K562 (cell line): ENCODE measurements at regions not wholly inside any gene's neighbourhood (a gene's known extent, or its start where the extent isn't known, plus 50 kb on each side); places are given as distances from the start of the nearest gene placed in this dataset.

Experiments
- ATAC-seq: fragments of 200-7000 bp; cut with Tn5 transposase; 3 replicates; pipeline ENCODE4 v1.9.1; 2020; ENCODE audit warnings: moderate library complexity
- BruUV-seq: library from RNA; stranded (reverse); fragments of 400-500 nt; replicated peaks from 2 replicates; lab custom pipeline; 2021; lab: Mats Ljungman, UMichigan
- CTCF ChIA-PET: fragments of 300-600 bp; formaldehyde crosslinking; extraction: SDS; loops from one replicate; lab custom pipeline; 2021; ENCODE audit warnings: low intra/inter-chr PET ratio; lab: Yijun Ruan, JAX
- POLR2A ChIA-PET: fragments of 300-600, 350-650 bp; sonication (Branson Sonifier 250); formaldehyde crosslinking; extraction: SDS; loops from one replicate; lab custom pipeline; 2021; ENCODE audit warnings: antibody characterized with exemption, inconsistent platforms; lab: Yijun Ruan, JAX
- DNase-seq, 4 experiments: peaks; one replicate each; pipeline versions ENCODE4 v3.0.0 to v3.0.0-alpha.2; 2011 to 2018; ENCODE audit warnings: low spot score in 3 of 4, mixed read lengths in 3 of 4; ENCODE audit errors: extremely low read depth in 1 of 4
- FAIRE-seq: peaks from 2 replicates; lab custom pipeline; 2011; peaks lifted over from hg19 to GRCh38; lab: Jason Lieb, UNC
- H2AFZ ChIP-seq: 2 replicates; pipeline ENCODE4 v1.6.0; 2011; ENCODE audit warnings: low read depth, low read length, control low read depth, inconsistent platforms
- H3K27ac ChIP-seq: fragments of 200-600 bp; 3 replicates; pipeline ENCODE4 v1.8.0; 2011; ENCODE audit warnings: low read depth, mild to moderate bottlenecking, control low read depth, inconsistent platforms, low read length, moderate library complexity, mixed read lengths; ENCODE audit errors: extremely low read depth
- H3K27me3 ChIP-seq, 2 experiments: fragments of 300-600 bp in 1 of 2; 2 replicates in 1 of 2; 3 replicates in 1 of 2; pipeline versions ENCODE4 v1.6.0 to v1.8.0; 2011; ENCODE audit warnings: inconsistent platforms in 2 of 2, low read length in 2 of 2, mild to moderate bottlenecking in 1 of 2, mixed read lengths in 1 of 2, moderate library complexity in 1 of 2; ENCODE audit not compliant: control insufficient read depth in 2 of 2, insufficient read depth in 2 of 2
- H3K36me3 ChIP-seq: fragments of 300-600 bp; 3 replicates; pipeline ENCODE4 v1.8.0; 2011; ENCODE audit warnings: mild to moderate bottlenecking, low read length, inconsistent platforms; ENCODE audit not compliant: control insufficient read depth, insufficient read depth
- H3K4me1 ChIP-seq, 2 experiments: fragments of 200-600 bp in 1 of 2; replicated peaks in 1 of 2; 2 replicates in 1 of 2; 3 replicates in 1 of 2; pipeline versions ENCODE4 v1.5.1 to v1.8.0; 2011; ENCODE audit warnings: inconsistent platforms in 2 of 2, low read length in 2 of 2, mild to moderate bottlenecking in 1 of 2, mixed read lengths in 1 of 2, moderate library complexity in 1 of 2; ENCODE audit not compliant: control insufficient read depth in 2 of 2, insufficient read depth in 2 of 2
- H3K4me2 ChIP-seq: 2 replicates; pipeline ENCODE4 v1.6.1; 2011; ENCODE audit warnings: low read length, control low read depth, inconsistent platforms, mixed read lengths; ENCODE audit not compliant: insufficient read depth
- H3K4me3 ChIP-seq: fragments of 200-600 bp; sonication (generic), shearing (Covaris generic); 2 replicates; pipeline ENCODE4 v1.5.1; 2016; ENCODE audit warnings: control low read depth, inconsistent platforms
- H3K79me2 ChIP-seq: fragments of 200-600 bp; 3 replicates; pipeline ENCODE4 v1.8.0; 2011; ENCODE audit warnings: low read length, inconsistent platforms; ENCODE audit not compliant: control insufficient read depth, insufficient read depth
- H3K9ac ChIP-seq, 2 experiments: 2 replicates each; pipeline versions ENCODE4 v1.6.0 to v1.6.1; 2011; ENCODE audit warnings: low read depth in 2 of 2, low read length in 2 of 2, control low read depth in 1 of 2, inconsistent platforms in 1 of 2, mild to moderate bottlenecking in 1 of 2, mixed read lengths in 1 of 2; ENCODE audit not compliant: insufficient read depth in 1 of 2
- H3K9me1 ChIP-seq: one replicate; pipeline ENCODE4 v1.6.0; 2011; ENCODE audit warnings: inconsistent platforms, mild to moderate bottlenecking, low read length, moderate library complexity; ENCODE audit not compliant: control insufficient read depth, insufficient read depth
- H3K9me3 ChIP-seq: replicated peaks from 2 replicates; pipeline ENCODE4 v1.5.1; 2011; ENCODE audit warnings: low read depth, low read length, inconsistent platforms; ENCODE audit not compliant: control insufficient read depth, insufficient read depth
- H4K20me1 ChIP-seq: replicated peaks from 2 replicates; pipeline ENCODE4 v1.6.1; 2011; ENCODE audit warnings: low read length, inconsistent platforms, mixed read lengths; ENCODE audit not compliant: control insufficient read depth, insufficient read depth
- CBFA2T2 ChIP-seq: fragments of 450-650 bp; conservative IDR thresholded peaks from 2 replicates; pipeline ENCODE4 v1.6.1; 2017; ENCODE audit warnings: mild to moderate bottlenecking
- CBFA2T3 ChIP-seq: fragments of 450-650 bp; IDR thresholded peaks from 2 replicates; pipeline ENCODE4 v1.6.1; 2017
- CEBPG ChIP-seq, 3 experiments: fragments of 200-800 bp in 1 of 3; sonication (Bioruptor generic) in 1 of 3; sonication (generic) in 1 of 3; formaldehyde crosslinking in 1 of 3; IDR thresholded peaks in 2 of 3; conservative IDR thresholded peaks in 1 of 3; 2 replicates each; pipeline versions ENCODE4 v1.6.1 to v1.8.0; 2016 to 2022; ENCODE audit warnings: missing compliant biosample characterization in 2 of 3, missing genetic modification characterization in 2 of 3, mild to moderate bottlenecking in 1 of 3, missing genetic modification reagents in 1 of 3
- EGR1 ChIP-seq: fragments of 450-650 bp; conservative IDR thresholded peaks from 2 replicates; pipeline ENCODE4 v1.6.1; 2017; ENCODE audit warnings: mild to moderate bottlenecking
- FOXA3 ChIP-seq, 2 experiments: fragments of 450-650 bp in 1 of 2; sonication (generic) in 1 of 2; formaldehyde crosslinking; IDR thresholded peaks in 1 of 2; conservative IDR thresholded peaks in 1 of 2; 2 replicates each; pipeline versions ENCODE4 v1.4.0 to v1.8.0; 2020 to 2022; ENCODE audit warnings: mild to moderate bottlenecking in 2 of 2, missing genetic modification reagents in 1 of 2
- TAF9B ChIP-seq: fragments of 450-650 bp; IDR thresholded peaks from 2 replicates; pipeline ENCODE4 v1.6.1; 2018; ENCODE audit warnings: mild to moderate bottlenecking; ENCODE audit not compliant: partially characterized antibody
- TSC22D4 ChIP-seq: fragments of 450-650 bp; IDR thresholded peaks from 2 replicates; pipeline ENCODE4 v1.6.1; 2016; ENCODE audit warnings: missing genetic modification characterization, missing biosample characterization, control low read depth
- WGBS: fragments of 100-300 bp; shearing (Covaris generic); methylation state at CpG from one replicate; pipeline ENCODE4 v1.1.6; 2016; ENCODE audit warnings: low coverage, mixed read lengths; ENCODE audit not compliant: insufficient coverage; ENCODE audit errors: missing lambda C conversion rate; 5-methylcytosine and 5-hydroxymethylcytosine counted together
- in situ Hi-C: fragments of 300-500 bp; cut with MboI; formaldehyde crosslinking; loops from 4 replicates; pipeline ENCODE4 v1.15.0; 2018; ENCODE audit warnings: inconsistent platforms, mixed read lengths
- intact Hi-C: fragments of 100-400 bp; cut with micrococcal nuclease; formaldehyde crosslinking; loops from 2 replicates; pipeline ENCODE4 v1.14.2; 2022

- Histone ChIP-seq H4K20me1 (no peaks in the 10 kb centered on the region), H3K4me1 (no peaks in the 10 kb centered on the region), H3K9ac (no peak overlapping the region), H3K4me2 (no peak overlapping the region), H3K36me3 (no peaks in the 10 kb centered on the region), H2AFZ (no peak overlapping the region)
- DNase-seq: peak in 1 of 4 experiments; percentile 11
- in situ Hi-C loops: no loop called here
- no peak for TF ChIP-seq TAF9B
- no peak for TF ChIP-seq FOXA3 (CRISPR knock-in tag; conservative IDR thresholded peaks at IDR 0.05 in 1 of 2, IDR thresholded peaks at IDR 0.05 in 1 of 2)
- peak; percentile 46; the same call in 1 of the 2 replicates for TF ChIP-seq CBFA2T3
- no peak for TF ChIP-seq TSC22D4
- no peak for TF ChIP-seq CEBPG (CRISPR knock-in tag; IDR thresholded peaks at IDR 0.05)
- TF ChIP-seq CEBPG (tag; conservative IDR thresholded peaks at IDR 0.05 in 1 of 2, IDR thresholded peaks at IDR 0.05 in 1 of 2): no peak
- TF ChIP-seq EGR1: no peak
- peak; percentile 24; the same call in 1 of the 2 replicates for TF ChIP-seq CBFA2T2
- TF ChIP-seq, all 486 proteins: peak for 2
- Histone ChIP-seq H3K79me2 (no peaks in the 10 kb centered on the region), H3K27me3 (no peaks in the 10 kb centered on the region), H3K27ac (no peak overlapping the region), H3K9me3 (no peaks in the 10 kb centered on the region), H3K9me1 (no peaks in the 10 kb centered on the region), H3K4me3 (no peak overlapping the region)
- WGBS: 1% methylated on average over 7 of the region's 7 CpGs
- POLR2A ChIA-PET: interaction anchor here (0.6 to 0.8 kb wide), 2 partner anchors 13 to 221 kb away, joined by 3 to 4 read pairs; no protein-coding TSS in a partner anchor
- BruUV-seq: no TSS peak
- CTCF ChIA-PET: no interaction called here
- intact Hi-C loops: no loop called here
- ATAC-seq: peak; percentile 34; the same call in 2 of the 3 replicates
- FAIRE-seq: no peak
Observed at GRCh38 chr4:57270346-57270745, 160.2 kb upstream of the IGFBP7 start.
